WERI-Rb-1 (cell line): ENCODE measurements at regions not wholly inside any gene's neighbourhood (a gene's known extent, or its start where the extent isn't known, plus 50 kb on each side); places are given as distances from the start of the nearest gene placed in this dataset.

Experiments
- DNase-seq: peaks from one replicate; pipeline ENCODE4 v3.0.0-alpha.2; 2020
- H3K27ac ChIP-seq: fragments of 250-450 bp; sonication (Bioruptor Pico); 2 replicates; pipeline ENCODE4 v1.5.1; 2020; ENCODE audit warnings: mild to moderate bottlenecking, moderate library complexity
- H3K27me3 ChIP-seq: fragments of 250-450 bp; sonication (Bioruptor Pico); 2 replicates; pipeline ENCODE4 v1.5.1; 2021; ENCODE audit warnings: mild to moderate bottlenecking, low read depth, moderate library complexity; ENCODE audit not compliant: insufficient read depth, severe bottlenecking
- H3K36me3 ChIP-seq: fragments of 250-450 bp; sonication (Bioruptor Pico); 2 replicates; pipeline ENCODE4 v1.5.1; 2020; ENCODE audit warnings: mild to moderate bottlenecking, moderate library complexity
- H3K4me3 ChIP-seq: 2 replicates; pipeline ENCODE4 v1.5.1; 2011; ENCODE audit warnings: low read depth, mild to moderate bottlenecking, control low read depth, low read length
- H3K9me3 ChIP-seq: fragments of 250-450 bp; sonication (Bioruptor Pico); 2 replicates; pipeline ENCODE4 v1.5.1; 2021; ENCODE audit warnings: mild to moderate bottlenecking, moderate library complexity; ENCODE audit not compliant: severe bottlenecking
- TF ChIP-seq, protein P1 (sequence below): IDR thresholded peaks from 2 replicates; pipeline ENCODE4 v1.5.1; 2011; ENCODE audit warnings: low read depth, mild to moderate bottlenecking, control low read depth, inconsistent platforms, low read length

GRCh38 chr12:93956551-93956950, 191.8 kb upstream of the PLXNC1 start:
- Histone ChIP-seq H3K27ac (no peak overlapping the region), H3K9me3 (no peaks in the 10 kb centered on the region), H3K4me3 (no peak overlapping the region), H3K36me3 (no peaks in the 10 kb centered on the region), H3K27me3 (no peaks in the 10 kb centered on the region)
- TF ChIP-seq, protein P1, sequence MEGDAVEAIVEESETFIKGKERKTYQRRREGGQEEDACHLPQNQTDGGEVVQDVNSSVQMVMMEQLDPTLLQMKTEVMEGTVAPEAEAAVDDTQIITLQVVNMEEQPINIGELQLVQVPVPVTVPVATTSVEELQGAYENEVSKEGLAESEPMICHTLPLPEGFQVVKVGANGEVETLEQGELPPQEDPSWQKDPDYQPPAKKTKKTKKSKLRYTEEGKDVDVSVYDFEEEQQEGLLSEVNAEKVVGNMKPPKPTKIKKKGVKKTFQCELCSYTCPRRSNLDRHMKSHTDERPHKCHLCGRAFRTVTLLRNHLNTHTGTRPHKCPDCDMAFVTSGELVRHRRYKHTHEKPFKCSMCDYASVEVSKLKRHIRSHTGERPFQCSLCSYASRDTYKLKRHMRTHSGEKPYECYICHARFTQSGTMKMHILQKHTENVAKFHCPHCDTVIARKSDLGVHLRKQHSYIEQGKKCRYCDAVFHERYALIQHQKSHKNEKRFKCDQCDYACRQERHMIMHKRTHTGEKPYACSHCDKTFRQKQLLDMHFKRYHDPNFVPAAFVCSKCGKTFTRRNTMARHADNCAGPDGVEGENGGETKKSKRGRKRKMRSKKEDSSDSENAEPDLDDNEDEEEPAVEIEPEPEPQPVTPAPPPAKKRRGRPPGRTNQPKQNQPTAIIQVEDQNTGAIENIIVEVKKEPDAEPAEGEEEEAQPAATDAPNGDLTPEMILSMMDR, result no peak
- no peak for DNase-seq

- Histone ChIP-seq H3K4me3 (no peak overlapping the region), H3K27me3 (no peaks in the 10 kb centered on the region), H3K9me3 (no peaks in the 10 kb centered on the region), H3K36me3 (no peaks in the 10 kb centered on the region), H3K27ac (no peak overlapping the region)
- DNase-seq, result no peak
- TF ChIP-seq, protein P1, result no peak
Observed at GRCh38 chr12:93957168-93957567, 191.2 kb upstream of the PLXNC1 start.

DNA sequence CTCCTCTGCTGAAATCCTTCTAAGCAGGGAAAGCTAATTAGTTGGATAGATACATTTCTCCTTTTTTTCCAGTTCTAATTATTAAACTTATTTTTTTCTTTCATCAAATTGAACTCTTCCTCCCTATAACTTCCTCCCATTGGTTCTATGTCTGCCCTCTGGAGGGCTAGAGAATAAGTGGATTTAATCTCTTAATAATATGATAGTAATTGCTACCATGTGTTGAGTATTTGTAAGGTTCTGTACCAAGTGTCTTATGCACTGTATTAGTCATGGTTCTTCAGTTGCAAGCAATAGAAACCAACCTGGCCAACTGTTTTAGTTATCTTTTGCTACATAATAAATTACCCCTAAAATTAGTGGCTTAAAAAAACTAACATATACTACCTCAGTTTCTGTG, 190.5 kb upstream of the PLXNC1 start:
- H3K36me3 ChIP-seq, result no peaks in the 10 kb centered on the region
- no peak overlapping the region for H3K4me3 ChIP-seq
- H3K27me3 ChIP-seq, result no peaks in the 10 kb centered on the region
- no peak for DNase-seq
- no peaks in the 10 kb centered on the region for H3K9me3 ChIP-seq
- no peak overlapping the region for H3K27ac ChIP-seq
- TF ChIP-seq, protein P1, result no peak

- Histone ChIP-seq H3K27me3 (no peaks in the 10 kb centered on the region), H3K36me3 (no peaks in the 10 kb centered on the region), H3K9me3 (no peaks in the 10 kb centered on the region), H3K4me3 (no peak overlapping the region), H3K27ac (no peak overlapping the region)
- no peak for DNase-seq
- TF ChIP-seq, protein P1, result no peak
Observed at GRCh38 chr12:93959657-93960056, 188.7 kb upstream of the PLXNC1 start.

- H3K27ac ChIP-seq, result no peak overlapping the region
- no peaks in the 10 kb centered on the region for H3K27me3 ChIP-seq
- TF ChIP-seq, protein P1, result no peak
- H3K36me3 ChIP-seq, result no peaks in the 10 kb centered on the region
- H3K9me3 ChIP-seq, result no peaks in the 10 kb centered on the region
- no peak overlapping the region for H3K4me3 ChIP-seq
- DNase-seq, result no peak
Observed at GRCh38 chr12:93960521-93960920, 187.9 kb upstream of the PLXNC1 start.

GRCh38 chr12:93962336-93962735, 186.0 kb upstream of the PLXNC1 start:
- Histone ChIP-seq H3K4me3 (no peak overlapping the region), H3K36me3 (no peaks in the 10 kb centered on the region), H3K27ac (no peak overlapping the region), H3K9me3 (no peaks in the 10 kb centered on the region), H3K27me3 (no peaks in the 10 kb centered on the region)
- TF ChIP-seq, protein P1, result no peak
- no peak for DNase-seq
